SK-N-SH treated with all-trans-retinoic acid at 6 μM for 48 hours (cell line): ENCODE measurements at regions not wholly inside any gene's neighbourhood (a gene's known extent, or its start where the extent isn't known, plus 50 kb on each side); places are given as distances from the start of the nearest gene placed in this dataset.

Source experiments
- ATAC-seq: fragments of 200-7000 bp; cut with Tn5 transposase; 3 replicates; pipeline ENCODE4 v1.9.1; 2020; ENCODE audit warnings: mild to moderate bottlenecking, moderate library complexity
- ARNTL ChIP-seq: fragments of 450-650 bp; formaldehyde crosslinking; IDR thresholded peaks from 2 replicates; pipeline ENCODE4 v1.5.0; 2020; ENCODE audit warnings: low read depth, mild to moderate bottlenecking, moderate library complexity, borderline replicate concordance
- CREB5 ChIP-seq: fragments of 250-450 bp; sonication (Bioruptor Pico); IDR thresholded peaks from 2 replicates; pipeline ENCODE4 v1.5.1; 2020; ENCODE audit warnings: low read depth, mild to moderate bottlenecking, moderate library complexity
- CSDC2 ChIP-seq: fragments of 250-450 bp; sonication (Bioruptor Pico); IDR thresholded peaks from 2 replicates; pipeline ENCODE4 v1.5.0; 2020; ENCODE audit warnings: mild to moderate bottlenecking, moderate library complexity
- CSRNP3 ChIP-seq: fragments of 250-450 bp; sonication (Bioruptor Pico); IDR thresholded peaks from 2 replicates; pipeline ENCODE4 v1.5.1; 2021; ENCODE audit warnings: mild to moderate bottlenecking, moderate library complexity
- ESRRG ChIP-seq: fragments of 250-450 bp; sonication (Bioruptor Pico); IDR thresholded peaks from 2 replicates; pipeline ENCODE4 v1.6.1; 2021; ENCODE audit warnings: mild to moderate bottlenecking
- GLIS3 ChIP-seq: fragments of 250-450 bp; sonication (Bioruptor Pico); IDR thresholded peaks from 2 replicates; pipeline ENCODE4 v1.5.0; 2020; ENCODE audit warnings: mild to moderate bottlenecking, moderate library complexity
- ISL1 ChIP-seq: fragments of 250-450 bp; sonication (Bioruptor Pico); IDR thresholded peaks from 2 replicates; pipeline ENCODE4 v2.1.2; 2022; ENCODE audit warnings: mild to moderate bottlenecking, moderate library complexity
- PATZ1 ChIP-seq: fragments of 250-450 bp; sonication (Bioruptor Pico); IDR thresholded peaks from 2 replicates; pipeline ENCODE4 v1.8.0; 2020; ENCODE audit warnings: mild to moderate bottlenecking, moderate library complexity, borderline replicate concordance
- POU6F1 ChIP-seq: fragments of 250-450 bp; sonication (Bioruptor Pico); IDR thresholded peaks from 2 replicates; pipeline ENCODE4 v1.8.0; 2021; ENCODE audit warnings: low read depth, mild to moderate bottlenecking, moderate library complexity, borderline replicate concordance
- PPARA ChIP-seq: fragments of 250-450 bp; sonication (Bioruptor Pico); IDR thresholded peaks from 2 replicates; pipeline ENCODE4 v1.5.0; 2020; ENCODE audit warnings: mild to moderate bottlenecking, borderline replicate concordance
- RARB ChIP-seq: fragments of 250-450 bp; sonication (Bioruptor Pico); IDR thresholded peaks from 2 replicates; pipeline ENCODE4 v1.8.0; 2021; ENCODE audit warnings: mild to moderate bottlenecking, moderate library complexity
- SNAI2 ChIP-seq: fragments of 250-450 bp; sonication (Bioruptor Pico); IDR thresholded peaks from 2 replicates; pipeline ENCODE4 v1.5.0; 2020; ENCODE audit warnings: mild to moderate bottlenecking, moderate library complexity
- TCF4 ChIP-seq: fragments of 250-450 bp; sonication (Bioruptor Pico); IDR thresholded peaks from 2 replicates; pipeline ENCODE4 v1.8.0; 2021; ENCODE audit warnings: mild to moderate bottlenecking, moderate library complexity, borderline replicate concordance
- TOX ChIP-seq: fragments of 250-450 bp; sonication (Bioruptor Pico); IDR thresholded peaks from 2 replicates; pipeline ENCODE4 v1.8.0; 2021; ENCODE audit warnings: mild to moderate bottlenecking, moderate library complexity, borderline replicate concordance
- TSHZ2 ChIP-seq: fragments of 250-450 bp; sonication (Bioruptor Pico); IDR thresholded peaks from 2 replicates; pipeline ENCODE4 v1.5.0; 2020; ENCODE audit warnings: mild to moderate bottlenecking, moderate library complexity
- ZC3H10 ChIP-seq: fragments of 250-450 bp; sonication (Bioruptor Pico); IDR thresholded peaks from 2 replicates; pipeline ENCODE4 v1.5.1; 2021; ENCODE audit warnings: mild to moderate bottlenecking, moderate library complexity
- ZFP3 ChIP-seq: fragments of 250-450 bp; sonication (Bioruptor Pico); IDR thresholded peaks from 2 replicates; pipeline ENCODE4 v1.5.0; 2020; ENCODE audit warnings: mild to moderate bottlenecking, moderate library complexity
- ZFP30 ChIP-seq: fragments of 450-650 bp; formaldehyde crosslinking; IDR thresholded peaks from 2 replicates; pipeline ENCODE4 v1.5.0; 2022; ENCODE audit warnings: mild to moderate bottlenecking, moderate library complexity
- ZNF565 ChIP-seq: fragments of 450-650 bp; formaldehyde crosslinking; conservative IDR thresholded peaks from 2 replicates; pipeline ENCODE4 v1.5.0; 2020; ENCODE audit warnings: low read depth, mild to moderate bottlenecking, moderate library complexity
- ZNF70 ChIP-seq: fragments of 450-650 bp; formaldehyde crosslinking; IDR thresholded peaks from 2 replicates; pipeline ENCODE4 v1.5.0; 2020; ENCODE audit warnings: mild to moderate bottlenecking, moderate library complexity
- ZNF8 ChIP-seq: fragments of 450-650 bp; formaldehyde crosslinking; IDR thresholded peaks from 2 replicates; pipeline ENCODE4 v1.5.0; 2020; ENCODE audit warnings: mild to moderate bottlenecking, moderate library complexity

GRCh38 chr14:56894591-56894991 is 84.3 kb upstream of the OTX2 start:
- TF ChIP-seq ZNF70 (CRISPR knock-in tag) (no peak), TOX (CRISPR knock-in tag) (no peak), ZFP30 (CRISPR knock-in tag) (no peak), PATZ1 (CRISPR knock-in tag) (no peak), PPARA (CRISPR knock-in tag) (no peak), RARB (CRISPR knock-in tag) (no peak), ZNF565 (no peak), TSHZ2 (CRISPR knock-in tag) (no peak), CSRNP3 (no peak), ZNF8 (CRISPR knock-in tag) (no peak), ESRRG (CRISPR knock-in tag) (no peak), POU6F1 (CRISPR knock-in tag) (no peak), ZFP3 (CRISPR knock-in tag) (no peak), CSDC2 (no peak), ARNTL (CRISPR knock-in tag) (no peak), TCF4 (CRISPR knock-in tag) (no peak)
- ATAC-seq, result no peak

GRCh38 chr14:56892959-56893358 is 82.7 kb upstream of the OTX2 start:
- no peak for ATAC-seq
- no peak for TF ChIP-seq RARB (CRISPR knock-in tag)
- TF ChIP-seq TSHZ2 (CRISPR knock-in tag), result no peak
- TF ChIP-seq ZFP30 (CRISPR knock-in tag), result no peak
- no peak for TF ChIP-seq ZFP3 (CRISPR knock-in tag)
- TF ChIP-seq CSDC2, result no peak
- no peak for TF ChIP-seq ZNF70 (CRISPR knock-in tag)
- no peak for TF ChIP-seq ESRRG (CRISPR knock-in tag)
- no peak for TF ChIP-seq PATZ1 (CRISPR knock-in tag)
- TF ChIP-seq ISL1 (CRISPR knock-in tag), result no peak
- TF ChIP-seq CSRNP3, result no peak
- no peak for TF ChIP-seq POU6F1 (CRISPR knock-in tag)
- no peak for TF ChIP-seq CREB5
- no peak for TF ChIP-seq ZC3H10
- no peak for TF ChIP-seq ZNF565
- no peak for TF ChIP-seq SNAI2 (CRISPR knock-in tag)
- TF ChIP-seq TOX (CRISPR knock-in tag), result no peak
- no peak for TF ChIP-seq PPARA (CRISPR knock-in tag)
- TF ChIP-seq GLIS3 (CRISPR knock-in tag), result no peak
